H9 (cell line): ENCODE measurements at regions not wholly inside any gene's neighbourhood (a gene's known extent, or its start where the extent isn't known, plus 50 kb on each side); places are given as distances from the start of the nearest gene placed in this dataset.

ENCODE experiments used
- DNase-seq: peaks from one replicate; pipeline ENCODE4 v3.0.0-alpha.2; 2017
- H2AFZ ChIP-seq: one replicate; pipeline ENCODE4 v1.6.1; 2013; ENCODE audit warnings: mild to moderate bottlenecking, low read length, control low read depth, moderate library complexity
- H2AK5ac ChIP-seq: 2 replicates; pipeline ENCODE4 v1.6.1; 2013; ENCODE audit warnings: low read length, control low read depth, mixed read lengths; ENCODE audit not compliant: insufficient read length
- H2BK120ac ChIP-seq: one replicate; pipeline ENCODE4 v1.6.1; 2013; ENCODE audit warnings: low read depth, mild to moderate bottlenecking, low read length, control low read depth, inconsistent platforms; ENCODE audit not compliant: poor library complexity, severe bottlenecking
- H2BK12ac ChIP-seq: 2 replicates; pipeline ENCODE4 v1.6.1; 2013; ENCODE audit warnings: low read length, control low read depth, mixed read lengths, low read depth; ENCODE audit not compliant: insufficient read length
- H2BK15ac ChIP-seq: 2 replicates; pipeline ENCODE4 v1.6.1; 2013; ENCODE audit warnings: low read depth, low read length, control low read depth
- H2BK20ac ChIP-seq: one replicate; pipeline ENCODE4 v1.6.1; 2013; ENCODE audit warnings: low read depth, mild to moderate bottlenecking, low read length, control low read depth, inconsistent platforms; ENCODE audit not compliant: poor library complexity, severe bottlenecking
- H2BK5ac ChIP-seq: 2 replicates; pipeline ENCODE4 v1.6.1; 2013; ENCODE audit warnings: low read length, control low read depth, mixed read lengths; ENCODE audit not compliant: insufficient read length
- H3K14ac ChIP-seq: 2 replicates; pipeline ENCODE4 v1.6.1; 2013; ENCODE audit warnings: low read length, control low read depth; ENCODE audit not compliant: insufficient read depth
- H3K18ac ChIP-seq: 2 replicates; pipeline ENCODE4 v1.6.1; 2013; ENCODE audit warnings: low read depth, mild to moderate bottlenecking, mixed read lengths, low read length, control low read depth; ENCODE audit not compliant: insufficient read length
- H3K23ac ChIP-seq: 2 replicates; pipeline ENCODE4 v1.6.1; 2013; ENCODE audit warnings: low read length, control low read depth, mixed read lengths, low read depth; ENCODE audit not compliant: insufficient read length
- H3K23me2 ChIP-seq: 2 replicates; pipeline ENCODE4 v1.6.1; 2013; ENCODE audit warnings: low read depth, mild to moderate bottlenecking, mixed read lengths, low read length, control low read depth; ENCODE audit not compliant: insufficient read length, poor library complexity, severe bottlenecking
- H3K27ac ChIP-seq: 2 replicates; pipeline ENCODE4 v1.5.1; 2013; ENCODE audit warnings: low read length, control low read depth, mixed read lengths, low read depth; ENCODE audit not compliant: insufficient read length
- H3K27me3 ChIP-seq: 2 replicates; pipeline ENCODE4 v1.6.1; 2013; ENCODE audit warnings: low read length, control low read depth, inconsistent platforms; ENCODE audit not compliant: insufficient read depth
- H3K4ac ChIP-seq: 2 replicates; pipeline ENCODE4 v1.6.1; 2013; ENCODE audit warnings: low read depth, mild to moderate bottlenecking, control low read depth, inconsistent platforms, low read length, moderate library complexity
- H3K4me1 ChIP-seq: 2 replicates; pipeline ENCODE4 v1.6.1; 2013; ENCODE audit warnings: low read length, control low read depth, inconsistent platforms; ENCODE audit not compliant: insufficient read depth
- H3K4me2 ChIP-seq: 2 replicates; pipeline ENCODE4 v1.6.1; 2013; ENCODE audit warnings: low read length, control low read depth, mixed read lengths; ENCODE audit not compliant: insufficient read length, insufficient read depth
- H3K56ac ChIP-seq: 2 replicates; pipeline ENCODE4 v1.6.1; 2013; ENCODE audit warnings: low read depth, mild to moderate bottlenecking, mixed read lengths, low read length, control low read depth; ENCODE audit not compliant: insufficient read length
- H3K79me1 ChIP-seq: 2 replicates; pipeline ENCODE4 v1.6.1; 2013; ENCODE audit warnings: low read depth, mild to moderate bottlenecking, moderate library complexity, low read length, control low read depth, inconsistent platforms; ENCODE audit not compliant: insufficient read depth, poor library complexity, severe bottlenecking
- H3K79me2 ChIP-seq: 2 replicates; pipeline ENCODE4 v1.6.1; 2013; ENCODE audit warnings: low read length, control low read depth, inconsistent platforms; ENCODE audit not compliant: insufficient read depth
- H3K9ac ChIP-seq: 2 replicates; pipeline ENCODE4 v1.6.1; 2013; ENCODE audit warnings: low read length, control low read depth, mixed read lengths; ENCODE audit not compliant: insufficient read length; ENCODE audit errors: extremely low read depth
- H3K9me3 ChIP-seq: one replicate; pipeline ENCODE4 v1.6.1; 2013; ENCODE audit warnings: low read depth, low read length, inconsistent platforms; ENCODE audit not compliant: control insufficient read depth
- H3T11ph ChIP-seq: one replicate; pipeline ENCODE4 v1.6.1; 2013; ENCODE audit warnings: mild to moderate bottlenecking, low read length, control low read depth, inconsistent platforms
- H4K20me1 ChIP-seq: one replicate; pipeline ENCODE4 v1.6.1; 2013; ENCODE audit not compliant: control insufficient read depth, insufficient read length, insufficient read depth
- H4K5ac ChIP-seq: 2 replicates; pipeline ENCODE4 v1.6.1; 2013; ENCODE audit warnings: low read depth, mild to moderate bottlenecking, mixed read lengths, low read length, control low read depth; ENCODE audit not compliant: insufficient read length
- H4K8ac ChIP-seq: replicated peaks from 2 replicates; pipeline ENCODE4 v1.6.1; 2013; ENCODE audit warnings: low read length, control low read depth, mixed read lengths, low read depth; ENCODE audit not compliant: insufficient read length
- H4K91ac ChIP-seq: 2 replicates; pipeline ENCODE4 v1.6.1; 2013; ENCODE audit warnings: low read depth, mild to moderate bottlenecking, moderate library complexity, mixed read lengths, low read length, control low read depth; ENCODE audit not compliant: insufficient read length
- H3K27ac Mint-ChIP-seq, 3 experiments: 2 replicates in 2 of 3; 3 replicates in 1 of 3; pipeline ENCODE4 v1.8.0; 2020 to 2021; ENCODE audit warnings: mixed read lengths in 3 of 3, mild to moderate bottlenecking in 1 of 3, moderate library complexity in 1 of 3
- H3K27me3 Mint-ChIP-seq: 2 replicates; pipeline ENCODE4 v1.8.0; 2021; ENCODE audit warnings: low read depth, mild to moderate bottlenecking, moderate library complexity, mixed read lengths
- H3K36me3 Mint-ChIP-seq, 3 experiments: 2 replicates in 2 of 3; 3 replicates in 1 of 3; pipeline ENCODE4 v1.8.0; 2020 to 2021; ENCODE audit warnings: low read depth in 3 of 3, mixed read lengths in 3 of 3; ENCODE audit not compliant: insufficient read depth in 1 of 3
- H3K4me1 Mint-ChIP-seq, 2 experiments: 2 replicates each; pipeline ENCODE4 v1.8.0; 2020; ENCODE audit warnings: mixed read lengths in 2 of 2
- H3K4me3 Mint-ChIP-seq, 2 experiments: 2 replicates in 1 of 2; 3 replicates in 1 of 2; pipeline ENCODE4 v1.8.0; 2020 to 2021; ENCODE audit warnings: mild to moderate bottlenecking in 2 of 2, mixed read lengths in 2 of 2, moderate library complexity in 1 of 2
- H3K9me3 Mint-ChIP-seq, 2 experiments: 2 replicates in 1 of 2; 3 replicates in 1 of 2; pipeline ENCODE4 v1.8.0; 2020; ENCODE audit warnings: mild to moderate bottlenecking in 2 of 2, mixed read lengths in 2 of 2, moderate library complexity in 1 of 2
- CTCF ChIP-seq: fragments of 200-600 bp; sonication (generic); conservative IDR thresholded peaks from 3 replicates; pipeline ENCODE4 v1.8.0; 2021; ENCODE audit warnings: antibody characterized with exemption, mild to moderate bottlenecking
- WGBS: extraction: QIAGEN DNeasy Blood & Tissue Kit; methylation state at CpG from one replicate; pipeline ENCODE4 v1.1.7; 2013; ENCODE audit warnings: missing lambda C conversion rate, low lambda C conversion rate, mixed read lengths; ENCODE audit not compliant: insufficient read length; ENCODE audit errors: extremely low coverage; 5-methylcytosine and 5-hydroxymethylcytosine counted together

DNA sequence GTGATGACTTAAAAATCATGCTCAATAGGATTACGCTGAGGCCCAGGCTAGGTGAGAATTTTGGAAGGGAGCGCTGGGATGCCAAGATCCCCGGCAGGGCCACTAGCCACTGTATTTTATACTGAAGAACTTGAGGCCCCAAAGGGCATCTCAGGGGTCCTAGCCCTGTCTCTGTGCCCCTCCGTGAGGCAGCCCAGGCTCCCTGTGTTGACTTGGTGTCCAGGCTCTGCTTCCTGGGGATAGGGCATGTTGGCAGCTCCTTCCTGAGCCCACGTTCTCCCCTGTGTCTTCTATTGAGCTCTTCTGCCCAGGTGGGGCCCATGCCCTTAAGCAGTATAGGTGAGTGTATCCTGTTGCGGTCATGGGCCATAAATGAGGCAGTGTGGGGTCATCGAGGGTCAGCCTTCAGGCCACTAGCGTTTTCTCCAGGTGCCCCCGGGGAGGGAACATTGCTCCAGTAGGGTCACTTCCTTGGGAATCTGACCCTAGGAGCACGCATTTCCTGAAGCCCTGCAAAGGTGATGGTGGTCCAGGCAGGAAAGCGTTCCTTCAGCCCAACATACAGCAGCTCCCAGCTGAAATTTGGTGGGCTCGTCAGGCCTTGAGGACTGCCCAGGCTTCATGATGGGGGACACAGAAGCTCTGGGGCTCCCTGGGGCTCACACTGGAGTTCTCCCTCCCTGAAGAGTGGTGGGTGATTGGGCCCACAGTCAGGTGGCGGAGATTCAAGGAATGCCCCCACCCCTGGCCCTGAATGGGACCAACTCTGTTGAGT, 189.4 kb downstream of the UBE3A start:
- no peaks in the 10 kb centered on the region for H3K27me3 ChIP-seq
- no peak overlapping the region for H3K9ac ChIP-seq
- Mint-ChIP-seq H3K27ac (no peak overlapping the region), H3K9me3 (peaks cover 58 to 74% of the 10 kb centered on the region in 2 experiments), H3K4me1 (no peaks in the 10 kb centered on the region), H3K27me3 (no peaks in the 10 kb centered on the region; the same call in none of the 2 replicates), H3K4me3 (no peak overlapping the region), H3K36me3 (peaks cover 3 to 8% (median 7%) of the 10 kb centered on the region in 3 experiments; a peak in 3 of 7 replicates)
- no peaks in the 10 kb centered on the region for H3K79me1 ChIP-seq
- no peak overlapping the region for H4K5ac ChIP-seq
- no peak overlapping the region for H4K91ac ChIP-seq
- H3K4me1 ChIP-seq = no peaks in the 10 kb centered on the region
- no peak overlapping the region for H2AFZ ChIP-seq
- H2BK120ac ChIP-seq = no peak overlapping the region
- H3K4ac ChIP-seq = no peak overlapping the region
- no peaks in the 10 kb centered on the region for H3K79me2 ChIP-seq
- H3K9me3 ChIP-seq = peaks cover 62% of the 10 kb centered on the region
- no peak overlapping the region for H4K8ac ChIP-seq
- no peaks in the 10 kb centered on the region for H3K23me2 ChIP-seq
- no peak overlapping the region for H3K14ac ChIP-seq
- no peak overlapping the region for H3K27ac ChIP-seq
- TF ChIP-seq CTCF = no peak
- no peak overlapping the region for H3K18ac ChIP-seq
- H3T11ph ChIP-seq = no peak overlapping the region
- H2BK12ac ChIP-seq = no peak overlapping the region
- no CpG with 5 or more reads among the region's 13 CpGs for WGBS
- no peak overlapping the region for H3K23ac ChIP-seq
- H2AK5ac ChIP-seq = no peak overlapping the region
- H4K20me1 ChIP-seq = no peaks in the 10 kb centered on the region
- no peak overlapping the region for H3K4me2 ChIP-seq
- no peak overlapping the region for H3K56ac ChIP-seq
- no peak overlapping the region for H2BK20ac ChIP-seq
- H2BK5ac ChIP-seq = no peak overlapping the region
- no peak overlapping the region for H2BK15ac ChIP-seq
- DNase-seq = peak; percentile 9
